Activated CD8-positive, alpha-beta memory T cell treated with anti-CD3 and anti-CD28 coated beads for 1 hour (primary cell): ENCODE measurements at regions not wholly inside any gene's neighbourhood (a gene's known extent, or its start where the extent isn't known, plus 50 kb on each side); places are given as distances from the start of the nearest gene placed in this dataset.

Experiments used
- DNase-seq, 2 donors: peaks; one replicate each; pipeline ENCODE4 v3.0.0-alpha.2; 2020; ENCODE audit warnings: low read depth in 1 of 2; ENCODE audit errors: extremely low read depth in 1 of 2

DNA sequence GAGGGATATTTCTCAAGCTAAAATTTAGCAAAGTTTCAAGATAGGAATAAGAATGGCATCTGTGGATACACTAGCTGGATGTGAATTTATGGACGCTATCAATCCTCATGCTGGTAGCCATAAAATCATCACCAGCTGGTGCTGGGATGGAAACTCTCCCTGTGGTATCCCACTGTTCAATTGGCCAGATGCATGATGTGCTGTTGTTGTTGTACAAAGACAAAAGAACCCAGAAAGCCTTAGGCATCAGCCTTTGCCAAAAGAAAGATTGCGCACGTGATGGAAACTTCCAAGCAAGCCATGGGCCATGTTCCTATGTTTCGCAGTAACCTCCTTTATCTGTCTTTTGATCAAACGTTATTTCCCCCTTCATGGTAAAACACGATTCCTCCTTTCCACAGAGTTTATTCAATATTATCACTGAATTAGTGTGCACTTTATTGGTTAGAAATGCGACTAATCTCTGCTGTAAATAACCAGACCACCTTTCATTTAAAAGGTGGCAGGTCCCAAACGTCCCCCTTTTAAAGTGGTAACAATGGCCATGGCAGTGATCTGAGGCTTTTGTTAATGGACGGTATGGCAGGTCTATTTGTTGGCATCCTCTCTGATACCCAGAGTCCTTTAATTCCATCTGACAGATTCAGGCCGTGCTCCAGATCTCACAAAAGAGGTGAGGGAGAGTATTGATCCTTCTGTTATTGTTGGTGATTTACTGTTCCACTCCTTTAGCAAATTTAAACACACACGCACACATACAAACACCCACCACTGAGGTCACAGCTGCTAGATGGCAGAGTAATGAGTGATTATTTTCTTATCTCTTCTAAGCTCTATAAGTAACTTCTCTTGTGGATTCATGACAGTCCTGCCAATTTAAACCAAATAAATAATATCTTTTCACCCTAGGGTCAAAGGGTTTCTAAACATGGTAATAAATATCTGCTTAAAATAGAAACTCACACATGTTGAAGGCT, 291.2 kb upstream of the KCNMB2 start:
- DNase-seq = no peak

GRCh38 chr3:178246004-178246403, 290.2 kb upstream of the KCNMB2 start:
- no peak for DNase-seq

- DNase-seq = no peak
These were observed 280.9 kb upstream of the KCNMB2 start for GRCh38 chr3:178255315-178255714.

DNA sequence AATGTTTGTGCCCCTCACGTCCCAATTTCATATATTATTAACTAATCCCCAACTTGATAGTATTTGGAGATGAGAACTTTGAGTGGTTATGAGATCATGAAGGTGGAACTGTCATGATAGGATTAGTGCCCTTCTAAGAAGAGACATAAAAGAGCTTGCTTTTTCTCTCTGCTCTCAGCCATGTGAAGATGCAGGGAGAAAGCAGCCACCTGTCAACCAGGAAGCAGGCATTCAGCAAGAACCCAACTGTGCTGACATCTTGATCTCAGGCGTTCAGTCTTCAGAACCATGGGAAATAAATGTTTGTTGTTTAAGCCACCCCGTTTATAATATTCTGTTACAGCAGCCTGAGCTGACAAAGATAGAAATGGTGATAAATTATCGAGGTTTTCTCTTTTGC, 278.7 kb upstream of the KCNMB2 start:
- DNase-seq = no peak

DNA sequence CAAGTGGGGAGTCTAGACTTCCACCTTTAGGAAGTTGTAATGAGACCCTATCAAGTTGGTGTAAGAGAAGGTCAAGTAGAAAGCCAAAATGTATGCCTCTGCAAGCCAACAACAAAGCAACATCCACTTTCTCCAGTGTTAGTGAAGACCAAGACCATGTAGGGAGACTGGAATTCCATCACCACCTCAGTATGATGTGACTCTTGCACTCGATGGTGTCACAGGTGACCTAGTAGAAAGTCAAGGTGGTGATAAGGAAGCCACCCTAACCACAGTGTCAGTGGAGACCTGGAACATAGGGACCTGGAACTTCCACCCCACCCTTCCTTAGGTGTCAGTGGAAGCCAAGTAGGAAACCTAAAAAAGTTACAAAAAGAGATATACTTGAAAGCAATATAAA, 278.1 kb upstream of the KCNMB2 start:
- DNase-seq = no peak

DNA sequence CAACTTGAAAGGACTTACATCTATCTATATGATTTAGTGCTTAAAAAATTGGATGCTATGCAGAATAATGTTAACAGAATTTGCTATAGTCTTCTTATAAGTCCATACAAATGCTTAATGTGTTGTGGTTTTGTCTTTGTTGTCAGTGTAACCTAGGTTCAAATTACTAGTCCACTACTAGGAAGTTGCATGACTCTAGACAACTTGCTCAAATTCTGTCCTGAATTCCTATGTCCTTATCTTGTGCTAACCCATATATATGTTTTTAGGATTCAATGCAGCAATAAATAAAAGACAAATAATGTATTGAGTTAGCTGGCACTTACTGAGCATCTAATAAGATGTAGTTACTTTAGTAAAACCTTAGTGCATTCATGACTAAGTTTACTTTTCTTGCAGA, 276.5 kb upstream of the KCNMB2 start:
- no peak for DNase-seq

DNA sequence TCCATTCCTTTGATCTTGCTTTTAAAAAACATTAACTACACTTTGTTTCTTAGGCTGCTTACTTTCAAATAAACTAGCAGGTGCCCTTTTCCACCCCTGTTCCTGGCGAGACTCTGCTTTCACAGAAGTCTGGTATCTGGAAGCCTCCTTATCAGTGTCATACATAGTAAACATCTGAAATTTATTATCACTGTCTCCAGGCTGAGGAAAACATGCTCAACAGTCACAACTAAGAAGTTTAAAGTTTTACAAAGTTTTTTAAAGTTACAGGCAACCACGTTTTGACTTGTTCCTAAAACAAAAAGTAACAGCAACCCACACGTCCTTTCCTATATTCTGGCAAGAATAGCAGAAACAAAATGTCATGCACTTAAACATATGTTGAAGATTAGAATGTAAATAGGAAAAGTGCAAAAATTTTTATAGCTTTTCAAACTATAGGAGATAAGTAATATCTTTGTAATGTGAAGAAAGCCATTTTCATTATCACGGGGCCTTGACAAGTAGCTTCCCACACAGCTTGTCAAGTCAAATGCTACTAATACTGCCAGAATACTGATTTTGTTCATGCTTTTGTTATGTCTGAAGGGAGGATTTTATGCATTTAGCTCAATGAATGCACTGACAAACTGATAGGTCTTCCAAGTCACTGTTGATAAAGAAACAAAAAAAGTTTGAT, 275.2 kb upstream of the KCNMB2 start:
- no peak for DNase-seq

GRCh38 chr3:178263236-178263916, 272.9 kb upstream of the KCNMB2 start:
- DNase-seq = no peak

GRCh38 chr3:178267158-178267844, 268.9 kb upstream of the KCNMB2 start:
- DNase-seq = no peak

DNA sequence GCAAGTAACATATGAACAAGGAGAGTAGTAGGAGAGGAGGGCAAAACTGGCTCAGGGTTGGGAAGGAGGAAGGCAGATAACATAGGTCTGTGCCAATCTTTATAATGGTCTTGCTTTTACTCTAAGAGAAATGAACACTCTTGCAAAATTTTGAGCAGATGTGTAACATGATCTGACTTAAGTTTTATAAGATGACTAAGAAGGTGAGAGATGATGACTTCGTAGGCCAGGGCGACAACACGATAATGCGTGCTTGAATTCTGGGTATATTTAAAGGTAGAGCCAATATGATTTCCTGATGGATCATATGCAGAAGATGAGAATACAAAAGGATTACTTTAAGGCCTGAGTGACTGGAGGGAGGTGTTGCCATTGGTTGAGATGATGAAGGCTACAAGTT, 265.4 kb upstream of the KCNMB2 start:
- no peak for DNase-seq

- DNase-seq = no peak
These were observed 264.4 kb upstream of the KCNMB2 start for GRCh38 chr3:178271740-178272387.

- DNase-seq = no peak
These were observed 263.4 kb upstream of the KCNMB2 start for GRCh38 chr3:178272841-178273240.

GRCh38 chr3:178274711-178275110, 261.5 kb upstream of the KCNMB2 start:
- no peak for DNase-seq

DNA sequence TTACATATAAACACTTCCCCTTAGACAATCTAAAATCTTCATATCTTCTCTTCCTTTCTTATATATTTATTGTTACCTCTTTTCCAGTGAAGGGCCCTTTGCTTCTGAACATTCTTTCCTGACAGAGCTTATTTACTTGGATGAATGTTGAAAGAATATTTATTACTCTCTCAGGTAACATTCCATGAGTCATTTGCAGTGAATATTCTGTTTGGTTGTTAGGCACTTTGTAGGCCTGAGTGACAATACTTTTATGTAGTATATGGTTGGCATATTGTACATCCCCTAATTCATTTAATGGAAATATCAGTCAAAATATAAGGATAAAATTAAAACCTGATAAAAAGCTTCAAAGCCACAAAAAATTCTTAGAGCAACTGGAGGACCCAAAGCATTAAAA, 260.9 kb upstream of the KCNMB2 start:
- DNase-seq = no peak

DNA sequence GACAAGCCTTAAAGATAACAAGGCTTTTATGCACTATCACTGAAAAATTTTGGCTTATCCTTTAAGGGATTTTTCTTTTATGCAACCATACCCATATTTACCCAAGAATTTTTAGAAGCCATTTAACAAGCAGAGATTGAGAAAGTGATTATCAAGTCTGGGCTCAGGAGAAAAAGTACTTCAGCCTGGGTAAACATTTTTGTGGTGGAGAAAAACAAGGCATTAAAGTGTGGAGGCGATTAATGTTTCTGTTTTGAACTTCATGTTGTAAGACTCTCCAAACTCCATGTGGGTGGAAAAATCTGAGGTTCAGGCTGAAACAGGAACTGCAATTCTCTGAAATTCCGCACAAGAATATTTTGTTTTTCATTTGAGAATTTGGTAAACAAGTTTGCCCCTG, 260.4 kb upstream of the KCNMB2 start:
- no peak for DNase-seq

- no peak for DNase-seq
These were observed 258.6 kb upstream of the KCNMB2 start for GRCh38 chr3:178277605-178278004.

- DNase-seq = no peak
These were observed 252.7 kb upstream of the KCNMB2 start for GRCh38 chr3:178283561-178283960.

DNA sequence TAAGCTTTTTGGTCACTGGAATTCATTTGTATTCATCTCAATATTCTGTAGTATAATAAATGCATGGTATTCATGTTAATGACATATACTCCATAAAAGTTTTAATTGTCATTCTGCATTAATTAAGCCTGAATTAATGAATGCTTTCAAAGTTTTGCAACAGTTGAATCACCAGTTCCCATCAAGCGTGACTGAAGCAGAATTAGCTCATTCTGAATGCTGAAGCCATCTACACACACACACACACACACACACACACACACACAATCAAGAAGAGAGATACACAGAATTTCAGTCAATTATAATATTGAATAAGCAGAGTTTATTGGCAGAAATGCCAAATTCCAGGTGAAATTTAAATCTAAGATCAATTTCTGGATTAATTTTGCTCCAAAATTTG, 252.1 kb upstream of the KCNMB2 start:
- no peak for DNase-seq

GRCh38 chr3:178288074-178288473, 248.2 kb upstream of the KCNMB2 start:
- DNase-seq = no peak

DNA sequence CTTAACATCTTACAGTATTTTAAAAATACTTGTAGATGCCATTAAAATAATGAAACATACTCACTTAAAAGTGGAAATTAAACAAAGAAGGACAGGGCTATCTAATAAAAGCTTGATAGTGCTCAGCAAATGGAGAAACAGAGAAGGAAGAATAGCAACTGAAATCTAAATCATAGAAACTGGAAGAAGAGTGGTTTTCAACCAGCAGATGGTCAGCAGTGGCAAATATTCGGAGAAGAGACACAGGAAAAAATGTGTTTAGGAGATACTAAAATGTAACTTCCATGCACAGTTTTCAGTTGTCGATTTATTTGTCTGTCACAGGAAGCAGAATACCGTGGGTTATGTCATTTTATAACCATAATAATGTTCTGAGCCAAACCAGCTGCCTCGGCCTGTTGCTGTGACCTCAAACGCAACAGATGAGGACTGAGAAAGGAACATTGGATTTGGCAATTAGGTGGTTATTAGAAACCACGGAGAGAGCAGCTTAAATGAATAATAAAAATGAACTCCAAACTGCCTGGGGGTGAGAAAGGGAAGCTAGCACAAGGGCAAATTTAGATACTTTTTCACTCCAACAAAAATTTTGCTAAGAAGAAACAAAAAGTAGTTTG, 246.6 kb upstream of the KCNMB2 start:
- DNase-seq = no peak
